NCI-H2171 treated with DMSO at 0.1 percent for 48 hours (cell line): ENCODE measurements at regions not wholly inside any gene's neighbourhood (a gene's known extent, or its start where the extent isn't known, plus 50 kb on each side); places are given as distances from the start of the nearest gene placed in this dataset.

Source experiments
- DNase-seq: peaks from one replicate; lab custom pipeline; 2025; lab: John Stamatoyannopoulos, UW

- no peak for DNase-seq
These were observed 1848.9 kb downstream of the EFNA5 start for GRCh38 chr5:105821800-105822199.

GRCh38 chr5:105817914-105818313, 1852.8 kb downstream of the EFNA5 start:
- no peak for DNase-seq

GRCh38 chr5:105817416-105817815, 1853.3 kb downstream of the EFNA5 start:
- no peak for DNase-seq

- DNase-seq, result no peak
These were observed 1853.8 kb downstream of the EFNA5 start for GRCh38 chr5:105816961-105817360.

GRCh38 chr5:105812304-105812703, 1858.4 kb downstream of the EFNA5 start:
- DNase-seq, result peak; percentile 1

- no peak for DNase-seq
These were observed 1862.8 kb downstream of the EFNA5 start for GRCh38 chr5:105807951-105808350.

- DNase-seq, result no peak
These were observed 1863.4 kb downstream of the EFNA5 start for GRCh38 chr5:105807290-105807689.

GRCh38 chr5:105806596-105806995, 1864.1 kb downstream of the EFNA5 start:
- DNase-seq, result no peak

GRCh38 chr5:105803431-105803830, 1867.3 kb downstream of the EFNA5 start:
- DNase-seq, result no peak

- no peak for DNase-seq
These were observed 1876.2 kb downstream of the EFNA5 start for GRCh38 chr5:105794578-105794977.

GRCh38 chr5:105789246-105789645, 1881.5 kb downstream of the EFNA5 start:
- DNase-seq, result no peak

- DNase-seq, result peak; percentile 65
These were observed 1886.9 kb downstream of the EFNA5 start for GRCh38 chr5:105783811-105784210.

GRCh38 chr5:105782501-105782900, 1888.2 kb downstream of the EFNA5 start:
- DNase-seq, result no peak

- DNase-seq, result no peak
These were observed 1897.5 kb downstream of the EFNA5 start for GRCh38 chr5:105773241-105773640.

GRCh38 chr5:105767267-105767666, 1903.5 kb downstream of the EFNA5 start:
- no peak for DNase-seq

GRCh38 chr5:105762728-105763127, 1908.0 kb downstream of the EFNA5 start:
- no peak for DNase-seq

GRCh38 chr5:105754056-105754455, 1916.7 kb downstream of the EFNA5 start:
- DNase-seq, result no peak

- peak; percentile 10 for DNase-seq
These were observed 1917.9 kb downstream of the EFNA5 start for GRCh38 chr5:105752801-105753200.

- no peak for DNase-seq
These were observed 1918.8 kb downstream of the EFNA5 start for GRCh38 chr5:105751908-105752307.

- DNase-seq, result no peak
These were observed 1925.6 kb downstream of the EFNA5 start for GRCh38 chr5:105745111-105745510.

GRCh38 chr5:105740242-105740641, 1930.5 kb downstream of the EFNA5 start:
- no peak for DNase-seq

- DNase-seq, result no peak
These were observed 1931.0 kb downstream of the EFNA5 start for GRCh38 chr5:105739732-105740131.

- DNase-seq, result no peak
These were observed 1935.0 kb downstream of the EFNA5 start for GRCh38 chr5:105735704-105736103.

GRCh38 chr5:105730982-105731381, 1939.8 kb downstream of the EFNA5 start:
- DNase-seq, result peak; percentile 23

- no peak for DNase-seq
These were observed 1944.6 kb downstream of the EFNA5 start for GRCh38 chr5:105726093-105726492.
